HCT116 (cell line): ENCODE measurements at regions not wholly inside any gene's neighbourhood (a gene's known extent, or its start where the extent isn't known, plus 50 kb on each side); places are given as distances from the start of the nearest gene placed in this dataset.

Experiments
- ATAC-seq: fragments of 200-7000 bp; cut with Tn5 transposase; 2 replicates; pipeline ENCODE4 v1.9.1; 2020; ENCODE audit warnings: mild to moderate bottlenecking, moderate library complexity
- BruUV-seq: library from RNA; stranded (reverse); fragments of 400-500 nt; replicated peaks from 2 replicates; lab custom pipeline; 2021; lab: Mats Ljungman, UMichigan
- CTCF ChIA-PET: fragments of 300-600 bp; sonication (Branson Sonifier 250); formaldehyde crosslinking; loops from one replicate; lab custom pipeline; 2021; ENCODE audit warnings: antibody characterized with exemption; lab: Charles Lee
- POLR2A ChIA-PET: fragments of 300-600, 350-600 bp; sonication (Branson Sonifier 250); formaldehyde crosslinking; loops from one replicate; lab custom pipeline; 2021; ENCODE audit warnings: antibody characterized with exemption; lab: Charles Lee
- RAD21 ChIA-PET, 2 experiments: fragments of 300-600 bp; sonication (Branson Sonifier 250); formaldehyde crosslinking; loops; one replicate each; lab custom pipeline; 2023; ENCODE audit warnings: low total read pairs in 2 of 2; ENCODE audit not compliant: uncharacterized antibody in 2 of 2, unreplicated experiment in 2 of 2, low non-redundant PET in 1 of 2; lab: Charles Lee
- DNase-seq: peaks from one replicate; pipeline ENCODE4 v3.0.0-alpha.2; 2010; ENCODE audit warnings: low read depth, low spot score
- H2AFZ ChIP-seq: fragments of 200-600 bp; shearing (Covaris generic), sonication (generic); 2 replicates; pipeline ENCODE4 v1.6.1; 2017; ENCODE audit warnings: low read depth, mixed run types, mixed read lengths, antibody characterized with exemption, low read length; ENCODE audit not compliant: poor library complexity, severe bottlenecking
- H3K27ac ChIP-seq: 2 replicates; pipeline ENCODE4 v1.5.1; 2012; ENCODE audit warnings: low read depth, low read length
- H3K27me3 ChIP-seq: fragments of 200-600 bp; sonication (generic); 2 replicates; pipeline ENCODE4 v1.6.1; 2016; ENCODE audit warnings: mixed run types, low read length, mixed read lengths; ENCODE audit not compliant: insufficient read depth
- H3K36me3 ChIP-seq, 2 experiments: fragments of 200-500 bp in 1 of 2; fragments of 200-600 bp in 1 of 2; sonication (Bioruptor generic) in 1 of 2; sonication (generic) in 1 of 2; 2 replicates each; pipeline versions ENCODE4 v1.5.1 to v1.6.1; 2014 to 2016; ENCODE audit warnings: low read length in 2 of 2, inconsistent platforms in 1 of 2, mixed read lengths in 1 of 2, mixed run types in 1 of 2; ENCODE audit not compliant: insufficient read depth in 2 of 2, control insufficient read depth in 1 of 2
- H3K4me1 ChIP-seq, 2 experiments: fragments of 200-600 bp in 1 of 2; sonication (generic) in 1 of 2; 2 replicates each; pipeline versions ENCODE4 v1.5.1 to v1.6.1; 2012 to 2017; ENCODE audit warnings: low read length in 2 of 2, inconsistent platforms in 1 of 2, mild to moderate bottlenecking in 1 of 2, mixed read lengths in 1 of 2, mixed run types in 1 of 2, moderate library complexity in 1 of 2; ENCODE audit not compliant: insufficient read depth in 2 of 2, control insufficient read depth in 1 of 2
- H3K4me2 ChIP-seq: fragments of 200-600 bp; sonication (generic); 2 replicates; pipeline ENCODE4 v1.6.1; 2017; ENCODE audit warnings: mixed run types, low read length, mixed read lengths
- H3K4me3 ChIP-seq, 2 experiments: fragments of 200-600 bp in 1 of 2; sonication (generic) in 1 of 2; replicated peaks in 1 of 2; 2 replicates each; pipeline ENCODE4 v1.5.1; 2011 to 2016; ENCODE audit warnings: low read length in 2 of 2, control low read depth in 1 of 2, low read depth in 1 of 2, mild to moderate bottlenecking in 1 of 2, mixed read lengths in 1 of 2, mixed run types in 1 of 2
- H3K79me2 ChIP-seq: fragments of 200-600 bp; sonication (generic); 2 replicates; pipeline ENCODE4 v1.6.1; 2017; ENCODE audit warnings: mild to moderate bottlenecking, mixed run types, low read length, moderate library complexity, mixed read lengths; ENCODE audit not compliant: insufficient read depth
- H3K9ac ChIP-seq: fragments of 200-600 bp; sonication (generic); 2 replicates; pipeline ENCODE4 v1.6.1; 2016; ENCODE audit warnings: low read length, mixed read lengths
- H3K9me2 ChIP-seq: fragments of 200-600 bp; sonication (generic), shearing (Covaris generic); 2 replicates; pipeline ENCODE4 v1.6.1; 2017; ENCODE audit warnings: mixed run types, mild to moderate bottlenecking, moderate library complexity; ENCODE audit not compliant: insufficient read depth
- H3K9me3 ChIP-seq, 2 experiments: fragments of 200-500 bp in 1 of 2; fragments of 200-600 bp in 1 of 2; sonication (Bioruptor generic) in 1 of 2; sonication (generic) in 1 of 2; 2 replicates each; pipeline ENCODE4 v1.6.1; 2014 to 2017; ENCODE audit warnings: low read length in 2 of 2, mixed read lengths in 2 of 2, inconsistent platforms in 1 of 2, low read depth in 1 of 2, mild to moderate bottlenecking in 1 of 2, mixed run types in 1 of 2, moderate library complexity in 1 of 2; ENCODE audit not compliant: control insufficient read depth in 1 of 2, insufficient read depth in 1 of 2
- H4K20me1 ChIP-seq: fragments of 200-600 bp; sonication (generic), shearing (Covaris generic); 2 replicates; pipeline ENCODE4 v1.6.1; 2017; ENCODE audit warnings: mixed run types, mild to moderate bottlenecking, moderate library complexity; ENCODE audit not compliant: insufficient read depth
- CBX3 ChIP-seq: IDR thresholded peaks from 2 replicates; pipeline ENCODE4 v1.6.1; 2012; ENCODE audit warnings: low read depth
- CTCF ChIP-seq, 3 experiments: fragments of 200-600 bp in 1 of 3; sonication (generic) in 1 of 3; IDR thresholded peaks in 2 of 3; conservative IDR thresholded peaks in 1 of 3; 2 replicates each; pipeline ENCODE4 v1.5.1; 2012 to 2017; ENCODE audit warnings: low read depth in 2 of 3, low read length in 2 of 3, antibody characterized with exemption in 1 of 3, borderline replicate concordance in 1 of 3, control low read depth in 1 of 3, mild to moderate bottlenecking in 1 of 3, mixed read lengths in 1 of 3, mixed run types in 1 of 3, moderate library complexity in 1 of 3; ENCODE audit not compliant: insufficient read depth in 1 of 3
- EGR1 ChIP-seq: IDR thresholded peaks from 2 replicates; pipeline ENCODE4 v1.6.1; 2012; ENCODE audit warnings: low read depth
- ELF1 ChIP-seq: IDR thresholded peaks from 2 replicates; pipeline ENCODE4 v1.6.1; 2012; ENCODE audit warnings: low read depth, borderline replicate concordance
- EZH2 ChIP-seq: fragments of 200-600 bp; sonication (generic); IDR thresholded peaks from 2 replicates; pipeline ENCODE4 v1.6.1; 2017; ENCODE audit warnings: antibody characterized with exemption, mixed run types
- MAX ChIP-seq: IDR thresholded peaks from 2 replicates; pipeline ENCODE4 v1.6.1; 2012
- RAD21 ChIP-seq: IDR thresholded peaks from 2 replicates; pipeline ENCODE4 v1.6.1; 2012; ENCODE audit warnings: low read depth, mild to moderate bottlenecking
- REST ChIP-seq: IDR thresholded peaks from 2 replicates; pipeline ENCODE4 v1.6.1; 2012; ENCODE audit warnings: low read depth
- SIN3A ChIP-seq: IDR thresholded peaks from 2 replicates; pipeline ENCODE4 v1.6.1; 2012; ENCODE audit warnings: low read depth
- SP1 ChIP-seq: IDR thresholded peaks from 2 replicates; pipeline ENCODE4 v1.6.1; 2012; ENCODE audit warnings: low read depth
- SRF ChIP-seq: IDR thresholded peaks from 2 replicates; pipeline ENCODE4 v1.6.1; 2012; ENCODE audit warnings: low read depth
- TCF7L2 ChIP-seq: IDR thresholded peaks from 2 replicates; pipeline ENCODE4 v1.7.0; 2011; ENCODE audit warnings: borderline replicate concordance, inconsistent platforms; ENCODE audit not compliant: insufficient read depth, insufficient read length; ENCODE audit errors: extremely low read depth
- ZBTB33 ChIP-seq: IDR thresholded peaks from 2 replicates; pipeline ENCODE4 v1.6.1; 2011; ENCODE audit warnings: mild to moderate bottlenecking, low read length, moderate library complexity; ENCODE audit not compliant: insufficient replicate concordance; ENCODE audit errors: extremely low read depth
- ZNF274 ChIP-seq: fragments of 200-500 bp; sonication (Bioruptor generic); IDR thresholded peaks from 2 replicates; pipeline ENCODE4 v1.6.1; 2014; ENCODE audit warnings: mild to moderate bottlenecking, low read depth, low read length, inconsistent platforms
- intact Hi-C: fragments of 100-400 bp; cut with micrococcal nuclease; formaldehyde crosslinking; loops from 2 replicates; pipeline ENCODE4 v1.10.0; 2022

GRCh38 chr6:74134327-74134726 is 438.3 kb downstream of the CD109 start:
- Histone ChIP-seq H3K4me3 (no peak overlapping the region), H3K79me2 (no peaks in the 10 kb centered on the region), H3K9me3 (no peaks in the 10 kb centered on the region), H4K20me1 (no peaks in the 10 kb centered on the region), H3K27ac (no peak overlapping the region), H3K9me2 (no peaks in the 10 kb centered on the region), H3K9ac (no peak overlapping the region), H3K27me3 (no peaks in the 10 kb centered on the region), H3K36me3 (no peaks in the 10 kb centered on the region), H2AFZ (no peak overlapping the region), H3K4me1 (peaks cover 0 to 8% of the 10 kb centered on the region in 2 experiments; a peak in 1 of 4 replicates), H3K4me2 (no peak overlapping the region)
- TF ChIP-seq EGR1, result no peak
- no peak for TF ChIP-seq CBX3
- no peak for TF ChIP-seq MAX
- no peak for TF ChIP-seq ELF1
- no peak for TF ChIP-seq ZNF274
- no peak for TF ChIP-seq ZBTB33
- no peak for TF ChIP-seq SIN3A
- TF ChIP-seq TCF7L2, result no peak
- no peak for TF ChIP-seq EZH2
- TF ChIP-seq CTCF (IDR thresholded peaks at IDR 0.05 in 2 of 3, conservative IDR thresholded peaks at IDR 0.05 in 1 of 3; ENCODE audit: borderline replicate concordance in 1 of 3, insufficient read depth in 1 of 3, low read depth in 2 of 3, low read length in 2 of 3), result no peak
- no peak for TF ChIP-seq SRF
- TF ChIP-seq SP1, result no peak
- no peak for TF ChIP-seq RAD21
- no peak for TF ChIP-seq REST
- BruUV-seq, result no TSS peak
- intact Hi-C loops, result no loop called here
- CTCF ChIA-PET, result no interaction called here
- POLR2A ChIA-PET, result no interaction called here
- DNase-seq (no peak), ATAC-seq (no peak)
- RAD21 ChIA-PET, result no interaction called here
